GM19324 (cell line): ENCODE measurements at regions not wholly inside any gene's neighbourhood (a gene's known extent, or its start where the extent isn't known, plus 50 kb on each side); places are given as distances from the start of the nearest gene placed in this dataset.
"Not testable (repeated sequence)": the region's sequence is repeated elsewhere in the genome, so short reads cannot be mapped to it uniquely, and the experiment has no call there.

Source experiments
- ATAC-seq: cut with Tn5 transposase; IDR thresholded peaks from one replicate; pipeline ENCODE4 v1.9.1; 2021; ENCODE audit warnings: mild to moderate bottlenecking, moderate library complexity; ENCODE audit not compliant: unreplicated experiment, low FRiP score

- not testable (repeated sequence) for ATAC-seq
Observed at GRCh38 chr10:30703446-30703845, 73.9 kb upstream of the LYZL2 start.

- no peak for ATAC-seq
Observed at GRCh38 chr10:30702860-30703259, 73.3 kb upstream of the LYZL2 start.

- ATAC-seq, result peak; percentile 50
Observed at GRCh38 chr10:30701451-30702173, 72.1 kb upstream of the LYZL2 start.

- no peak for ATAC-seq
Observed at GRCh38 chr10:30697806-30698205, 68.3 kb upstream of the LYZL2 start.

GRCh38 chr10:30697221-30697620, 67.7 kb upstream of the LYZL2 start:
- not testable (repeated sequence) for ATAC-seq

- not testable (repeated sequence) for ATAC-seq
Observed at GRCh38 chr10:30696416-30697185, 67.0 kb upstream of the LYZL2 start.

- not testable (repeated sequence) for ATAC-seq
Observed at GRCh38 chr10:30695481-30696236, 66.1 kb upstream of the LYZL2 start.

- no peak for ATAC-seq
Observed at GRCh38 chr10:30694518-30695228, 65.1 kb upstream of the LYZL2 start.

GRCh38 chr10:30691639-30692015, 62.1 kb upstream of the LYZL2 start:
- no peak for ATAC-seq

- not testable (repeated sequence) for ATAC-seq
Observed at GRCh38 chr10:30690948-30691638, 61.5 kb upstream of the LYZL2 start.

- ATAC-seq, result no peak
Observed at GRCh38 chr10:30688456-30688855, 58.9 kb upstream of the LYZL2 start.

GRCh38 chr10:30687698-30688213, 58.2 kb upstream of the LYZL2 start:
- peak; percentile 65 for ATAC-seq

- no peak for ATAC-seq
Observed at GRCh38 chr10:30686708-30687107, 57.2 kb upstream of the LYZL2 start.

- no peak for ATAC-seq
Observed at GRCh38 chr10:30683496-30683895, 53.9 kb upstream of the LYZL2 start.

- ATAC-seq, result not testable (repeated sequence)
Observed at GRCh38 chr10:30682377-30683199, 53.0 kb upstream of the LYZL2 start.

GRCh38 chr10:30680908-30681307, 51.4 kb upstream of the LYZL2 start:
- ATAC-seq, result no peak
